Fibroblast of lung (primary cell): ENCODE measurements at regions not wholly inside any gene's neighbourhood (a gene's known extent, or its start where the extent isn't known, plus 50 kb on each side); places are given as distances from the start of the nearest gene placed in this dataset.

Source experiments
- EZH2 ChIP-seq: IDR thresholded peaks from 2 replicates; pipeline ENCODE4 v1.5.1; 2012; ENCODE audit warnings: low read length, control low read depth, mild to moderate bottlenecking; ENCODE audit errors: missing control alignments
- TF ChIP-seq, protein P1 (sequence below), 2 donors: IDR thresholded peaks in 1 of 2; conservative IDR thresholded peaks in 1 of 2; 1 replicate in 1 of 2; 2 replicates in 1 of 2; pipeline ENCODE4 v1.5.1; 2011 to 2012; ENCODE audit warnings: low read length in 2 of 2, control low read depth in 1 of 2, inconsistent platforms in 1 of 2, low read depth in 1 of 2, mild to moderate bottlenecking in 1 of 2

DNA sequence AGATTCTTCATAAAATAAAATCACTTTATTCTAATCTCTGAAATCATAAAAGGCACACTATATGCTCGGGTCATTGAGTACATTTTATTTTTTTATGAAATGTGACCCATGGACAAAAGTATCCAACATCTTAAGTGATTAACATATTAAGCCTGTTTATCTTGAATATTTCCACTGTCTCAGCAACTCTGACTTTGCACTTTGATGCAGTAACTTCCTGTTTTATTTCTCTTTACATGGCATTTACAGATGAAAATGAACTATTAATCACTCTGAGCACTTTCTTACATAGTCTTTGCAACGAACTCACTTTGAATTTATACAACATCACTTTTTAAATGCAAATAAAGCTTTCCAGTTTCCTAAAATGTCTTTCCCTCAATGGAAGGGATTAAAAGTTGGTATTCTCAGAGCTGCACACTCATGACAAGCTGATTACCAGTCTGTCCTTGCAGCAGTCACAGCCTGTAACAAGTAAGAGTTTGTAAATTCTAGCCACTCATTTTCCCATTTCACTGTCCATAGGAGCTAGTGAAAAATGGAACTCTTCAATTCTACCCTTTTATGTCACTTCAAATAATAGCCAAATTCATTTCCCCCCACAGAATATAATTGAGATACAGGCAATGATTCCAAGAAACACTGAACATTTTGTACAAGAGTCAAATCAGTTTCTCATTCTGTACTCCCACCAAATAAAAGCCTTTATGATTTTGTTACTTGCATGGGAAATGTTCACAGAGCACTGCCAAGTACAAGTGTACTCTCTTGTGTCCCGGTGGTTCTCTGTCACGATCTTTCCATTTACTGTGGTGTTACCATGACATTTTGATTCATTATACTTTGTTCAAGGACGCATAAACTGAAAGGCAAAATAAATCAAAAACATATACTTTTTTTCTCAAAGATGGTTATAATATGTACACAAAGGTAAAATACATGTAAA is 1968.9 kb downstream of the PCDH9 start:
- TF ChIP-seq, protein P1, sequence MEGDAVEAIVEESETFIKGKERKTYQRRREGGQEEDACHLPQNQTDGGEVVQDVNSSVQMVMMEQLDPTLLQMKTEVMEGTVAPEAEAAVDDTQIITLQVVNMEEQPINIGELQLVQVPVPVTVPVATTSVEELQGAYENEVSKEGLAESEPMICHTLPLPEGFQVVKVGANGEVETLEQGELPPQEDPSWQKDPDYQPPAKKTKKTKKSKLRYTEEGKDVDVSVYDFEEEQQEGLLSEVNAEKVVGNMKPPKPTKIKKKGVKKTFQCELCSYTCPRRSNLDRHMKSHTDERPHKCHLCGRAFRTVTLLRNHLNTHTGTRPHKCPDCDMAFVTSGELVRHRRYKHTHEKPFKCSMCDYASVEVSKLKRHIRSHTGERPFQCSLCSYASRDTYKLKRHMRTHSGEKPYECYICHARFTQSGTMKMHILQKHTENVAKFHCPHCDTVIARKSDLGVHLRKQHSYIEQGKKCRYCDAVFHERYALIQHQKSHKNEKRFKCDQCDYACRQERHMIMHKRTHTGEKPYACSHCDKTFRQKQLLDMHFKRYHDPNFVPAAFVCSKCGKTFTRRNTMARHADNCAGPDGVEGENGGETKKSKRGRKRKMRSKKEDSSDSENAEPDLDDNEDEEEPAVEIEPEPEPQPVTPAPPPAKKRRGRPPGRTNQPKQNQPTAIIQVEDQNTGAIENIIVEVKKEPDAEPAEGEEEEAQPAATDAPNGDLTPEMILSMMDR (conservative IDR thresholded peaks at IDR 0.05 in 1 of 2, IDR thresholded peaks at IDR 0.05 in 1 of 2; ENCODE audit: low read depth in 1 of 2, low read length in 2 of 2): no peak
- no peak for TF ChIP-seq EZH2
